ENCODE measurements at regions not wholly inside any gene's neighbourhood (a gene's known extent, or its start where the extent isn't known, plus 50 kb on each side); places are given as distances from the start of the nearest gene placed in this dataset.

- TF ChIP-seq CTCF (IDR thresholded peaks at IDR 0.05 in 2 of 3, conservative IDR thresholded peaks at IDR 0.05 in 1 of 3; ENCODE audit: borderline replicate concordance in 1 of 3, insufficient read depth in 1 of 3, low read depth in 2 of 3, low read length in 2 of 3) = no peak
- TF ChIP-seq YY1 (IDR thresholded peaks at IDR 0.05; ENCODE audit: extremely low read depth, insufficient replicate concordance, low read depth, low read length) = no peak
- TF ChIP-seq POLR2A (IDR thresholded peaks at IDR 0.05; ENCODE audit: borderline replicate concordance, extremely low read depth, insufficient read depth, insufficient read length) = no peak
- no peak for TF ChIP-seq POLR2AphosphoS5 (IDR thresholded peaks at IDR 0.05; ENCODE audit: low read depth, low read length)
- TF ChIP-seq EZH2 (IDR thresholded peaks at IDR 0.05) = no peak
- TF ChIP-seq ZNF274 (IDR thresholded peaks at IDR 0.05; ENCODE audit: low read depth, low read length) = no peak
- TF ChIP-seq SIN3A (IDR thresholded peaks at IDR 0.05; ENCODE audit: low read depth) = no peak
- no peak for TF ChIP-seq MAX (IDR thresholded peaks at IDR 0.05)
- no peak for TF ChIP-seq RAD21 (IDR thresholded peaks at IDR 0.05; ENCODE audit: low read depth)
- TF ChIP-seq EZH2phosphoT487 (IDR thresholded peaks at IDR 0.05; ENCODE audit: borderline replicate concordance) = no peak
- no peak for TF ChIP-seq JUND (IDR thresholded peaks at IDR 0.05)
- TF ChIP-seq CEBPB (IDR thresholded peaks at IDR 0.05; ENCODE audit: low read depth) = no peak
- no peak for TF ChIP-seq SP1 (IDR thresholded peaks at IDR 0.05; ENCODE audit: low read depth)
- no peak for TF ChIP-seq ATF3 (IDR thresholded peaks at IDR 0.05)
Measured at GRCh38 chr12:19998411-19998810, 369.9 kb upstream of the PDE3A start.
